Inflammatory macrophage (primary cell): ENCODE measurements at regions not wholly inside any gene's neighbourhood (a gene's known extent, or its start where the extent isn't known, plus 50 kb on each side); places are given as distances from the start of the nearest gene placed in this dataset.

Experiments
- DNase-seq, 2 donors: peaks; one replicate each; pipeline ENCODE4 v3.0.0-alpha.2; 2020 to 2022

DNA sequence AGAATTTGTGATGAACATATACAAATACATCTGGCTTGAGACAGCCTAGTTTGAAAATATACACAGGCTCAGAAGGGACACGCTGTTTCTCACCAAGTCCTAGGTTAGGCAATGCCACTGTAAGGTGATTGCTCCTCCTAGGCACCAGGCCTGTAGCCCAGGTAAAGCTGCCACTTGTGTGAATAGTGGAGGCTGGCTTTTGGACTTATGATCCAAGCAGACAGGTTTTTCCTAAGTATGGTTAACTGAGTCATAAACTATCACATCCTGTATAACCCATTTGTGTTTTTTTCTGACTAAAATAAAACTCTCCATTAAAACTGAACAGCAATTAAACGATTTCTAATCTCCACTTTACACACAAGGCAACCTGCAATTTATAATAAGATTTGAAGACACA is 81.0 kb downstream of the SEMA4F start:
- no peak for DNase-seq

DNA sequence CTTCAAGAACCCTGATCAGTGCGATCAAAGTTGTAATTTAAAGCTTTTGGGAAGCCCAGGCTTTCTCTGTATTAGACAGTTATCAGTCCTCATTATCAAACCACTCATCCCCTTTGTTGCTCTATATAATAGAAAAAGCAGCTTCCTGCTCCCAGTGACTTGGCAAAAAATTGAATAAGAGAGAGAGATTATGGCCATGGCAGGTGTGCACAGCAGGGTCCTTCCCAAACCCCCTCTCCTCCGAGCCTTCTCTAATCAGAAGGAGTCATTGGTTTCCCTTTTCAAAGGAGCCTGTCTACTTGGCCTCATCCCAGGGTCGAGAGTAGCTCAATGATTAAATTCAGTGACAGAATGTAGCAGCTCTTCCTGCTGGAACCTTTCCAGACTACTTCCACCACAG is 81.5 kb downstream of the SEMA4F start:
- DNase-seq = no peak

DNA sequence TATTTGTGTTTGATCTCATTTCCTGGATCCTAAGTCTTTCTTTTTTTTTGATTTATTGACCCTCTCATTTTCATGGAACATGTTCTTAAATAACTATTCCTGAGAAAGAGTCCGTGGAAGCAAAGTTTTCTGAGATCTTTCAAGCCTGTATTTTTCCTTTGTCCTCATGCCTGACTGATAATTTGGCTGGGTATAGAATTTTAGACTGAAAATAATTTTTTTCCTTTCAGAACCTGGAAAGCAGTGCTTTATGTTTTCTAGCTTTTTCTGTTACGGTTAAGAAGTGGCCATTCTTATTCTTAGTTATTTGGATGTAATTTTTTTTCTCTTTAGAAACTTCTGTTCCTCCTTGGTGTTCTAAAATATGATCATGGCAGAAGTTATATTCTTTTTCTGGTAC is 82.5 kb downstream of the SEMA4F start:
- no peak for DNase-seq

DNA sequence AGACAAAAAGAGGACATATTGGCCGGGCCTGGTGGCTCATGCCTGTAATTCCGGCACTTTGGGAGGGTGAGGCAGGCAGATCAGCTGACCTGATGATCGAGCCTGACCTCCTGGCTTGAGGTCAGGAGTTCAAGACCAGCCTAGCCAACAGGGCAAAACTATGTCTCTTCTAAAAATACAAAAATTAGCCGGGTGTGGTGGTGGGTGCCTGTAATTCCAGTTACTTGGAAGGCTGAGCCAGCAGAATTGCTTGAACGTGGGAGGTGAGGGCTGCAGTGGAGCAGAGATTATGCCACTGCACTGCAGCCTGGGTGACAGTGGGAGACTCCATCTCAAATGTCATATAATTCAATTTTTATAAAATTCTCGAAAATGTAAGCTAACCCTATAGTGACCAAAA is 84.5 kb downstream of the SEMA4F start:
- no peak for DNase-seq

DNA sequence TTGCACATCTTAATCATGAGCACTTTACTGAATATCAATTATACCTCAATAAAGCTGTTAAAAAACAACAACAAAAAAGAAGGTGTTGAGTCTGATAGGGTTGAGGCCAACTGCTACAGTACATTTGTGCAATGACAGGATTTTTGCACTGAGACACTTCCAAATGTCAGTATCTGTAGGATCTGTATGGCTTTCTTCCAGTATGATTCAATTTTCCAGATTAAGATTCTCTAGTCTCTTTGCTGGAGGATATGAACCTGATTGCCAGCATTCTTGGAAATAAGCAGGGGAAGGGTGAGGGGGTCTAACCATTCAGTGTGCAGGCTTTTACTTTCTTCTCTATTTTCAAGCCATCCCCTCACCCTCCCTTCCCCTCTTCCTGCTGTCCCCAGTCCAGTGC is 85.1 kb downstream of the SEMA4F start:
- DNase-seq = no peak

DNA sequence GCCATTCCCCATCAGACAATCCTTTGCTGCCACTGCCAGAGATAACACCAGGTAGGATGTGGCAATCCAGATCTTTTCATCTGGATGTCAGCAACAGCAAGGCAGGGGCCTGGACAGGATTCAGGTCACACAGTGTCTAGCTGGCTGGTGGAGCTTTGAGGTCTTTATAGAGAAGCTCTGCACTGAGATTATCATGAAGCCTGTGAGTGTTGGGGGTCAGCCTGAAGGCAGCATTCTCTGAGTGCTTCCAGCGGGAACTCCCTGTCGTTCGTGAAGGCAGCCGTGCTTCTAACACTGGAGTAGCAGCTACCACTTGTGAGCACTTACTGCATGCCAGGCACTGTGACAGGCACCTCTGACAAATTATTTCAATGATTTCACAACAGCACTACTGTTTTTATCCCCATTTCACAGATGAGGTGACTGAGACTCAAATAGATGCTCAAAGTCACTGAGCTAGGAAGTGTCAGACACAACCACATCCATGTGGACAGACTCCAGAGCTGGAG is 85.7 kb downstream of the SEMA4F start:
- DNase-seq = no peak

DNA sequence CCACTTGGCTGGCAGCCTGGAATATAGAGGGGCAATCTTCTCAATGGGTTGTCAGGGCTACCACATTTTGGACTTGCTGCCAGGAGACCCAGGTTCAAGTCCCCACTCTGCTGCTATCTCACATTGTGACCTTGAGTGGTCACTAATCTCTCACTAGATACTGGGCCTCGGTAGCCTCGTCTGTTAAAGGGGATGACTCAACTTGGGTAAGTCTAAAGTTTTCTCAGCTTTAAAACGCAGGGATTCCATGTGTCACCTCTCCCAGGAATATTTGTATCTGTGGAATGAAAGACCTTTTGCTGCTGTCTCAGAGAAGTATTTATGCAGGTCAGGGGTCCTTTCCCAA is 86.3 kb downstream of the SEMA4F start:
- DNase-seq = no peak

DNA sequence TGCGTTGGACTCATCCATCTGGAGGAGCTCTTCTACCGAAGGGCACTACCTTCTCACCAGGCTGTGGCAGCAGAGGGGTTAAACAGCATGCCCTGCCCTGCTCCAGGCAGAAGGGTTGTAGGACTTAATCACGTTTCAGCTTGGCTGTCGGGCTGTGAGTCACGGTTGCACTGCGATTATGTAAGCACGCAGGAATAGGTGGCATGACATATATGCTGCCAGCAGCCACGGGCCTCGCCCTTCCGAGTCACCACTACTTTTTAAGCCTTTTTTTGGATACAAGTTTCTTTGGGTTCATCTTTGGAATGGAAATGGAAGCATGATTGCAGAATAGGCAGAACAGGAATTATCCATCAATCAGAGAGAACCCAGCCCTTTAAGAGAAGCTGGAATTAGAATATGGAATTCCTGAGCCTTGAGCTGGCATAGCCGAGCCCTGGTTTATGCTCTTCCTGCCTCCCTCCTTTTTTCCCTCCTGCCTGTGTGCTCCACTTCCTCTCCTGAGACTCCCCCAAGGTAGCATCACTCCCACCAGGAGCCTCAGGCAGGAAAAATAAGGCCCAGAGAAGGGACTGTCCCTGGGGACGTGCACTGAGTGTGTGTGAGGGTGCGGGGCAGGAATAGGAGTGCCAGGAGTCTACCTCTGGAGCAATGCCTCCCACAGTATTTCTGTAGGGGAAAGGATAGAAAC is 86.8 kb downstream of the SEMA4F start:
- DNase-seq = peak; percentile 90 to 91

DNA sequence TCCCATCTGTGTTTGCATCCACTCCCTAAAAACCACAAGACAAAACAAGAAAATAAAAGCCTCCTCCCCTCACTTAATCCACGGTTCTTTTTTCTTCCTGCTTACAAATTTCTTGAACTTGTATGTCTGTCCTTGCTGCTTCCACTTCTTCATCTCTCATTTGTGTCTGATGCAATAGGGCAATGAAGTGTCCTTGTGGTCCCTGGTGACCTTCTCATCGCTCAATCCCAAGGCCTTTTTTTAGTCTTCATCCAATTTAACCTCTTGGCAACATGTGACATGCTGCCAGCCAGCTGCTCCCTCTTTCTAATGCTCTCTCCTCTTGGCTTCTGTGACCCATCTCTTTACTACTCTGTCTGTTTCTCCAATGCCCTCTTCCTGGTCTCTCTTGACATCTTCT is 87.6 kb downstream of the SEMA4F start:
- peak; percentile 46 to 61 for DNase-seq

DNA sequence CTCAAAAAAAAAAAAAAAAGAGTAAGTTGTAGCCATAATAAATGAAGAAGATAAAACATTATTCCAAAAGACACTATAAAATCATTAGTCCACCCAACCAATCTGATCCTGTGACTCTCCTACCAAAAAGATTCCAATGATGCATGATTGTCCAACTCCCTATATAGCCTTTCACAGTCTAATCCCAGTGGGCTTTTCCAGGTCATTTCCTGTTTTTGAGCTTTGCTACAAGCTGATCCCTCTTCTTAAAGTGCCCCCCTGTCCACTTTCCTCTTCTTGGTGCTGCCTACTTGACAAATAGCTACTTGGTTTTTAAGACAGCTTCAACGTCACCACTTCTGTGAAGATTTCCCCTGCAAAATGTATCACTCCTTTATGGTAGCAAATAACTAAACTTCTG is 88.4 kb downstream of the SEMA4F start:
- no peak for DNase-seq

DNA sequence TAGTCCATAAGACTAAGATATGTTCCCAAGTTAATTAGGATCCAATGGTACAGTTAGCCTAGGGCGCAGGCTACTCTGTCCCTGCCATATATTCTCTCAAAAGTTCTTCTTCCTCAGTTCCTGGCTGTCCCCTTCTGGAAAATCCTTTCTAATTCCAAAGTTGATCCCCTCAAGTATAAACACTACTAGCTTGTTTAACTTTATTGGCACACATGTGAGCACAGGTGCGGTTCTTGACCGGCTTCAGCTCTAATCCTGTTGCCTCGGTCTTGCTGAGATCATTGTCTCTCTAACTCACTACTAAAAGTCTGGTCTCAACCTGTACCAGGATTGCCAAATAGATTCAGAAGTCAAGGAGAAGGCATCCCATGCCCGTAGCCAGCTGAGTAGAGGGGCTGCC is 89.0 kb downstream of the SEMA4F start:
- no peak for DNase-seq

DNA sequence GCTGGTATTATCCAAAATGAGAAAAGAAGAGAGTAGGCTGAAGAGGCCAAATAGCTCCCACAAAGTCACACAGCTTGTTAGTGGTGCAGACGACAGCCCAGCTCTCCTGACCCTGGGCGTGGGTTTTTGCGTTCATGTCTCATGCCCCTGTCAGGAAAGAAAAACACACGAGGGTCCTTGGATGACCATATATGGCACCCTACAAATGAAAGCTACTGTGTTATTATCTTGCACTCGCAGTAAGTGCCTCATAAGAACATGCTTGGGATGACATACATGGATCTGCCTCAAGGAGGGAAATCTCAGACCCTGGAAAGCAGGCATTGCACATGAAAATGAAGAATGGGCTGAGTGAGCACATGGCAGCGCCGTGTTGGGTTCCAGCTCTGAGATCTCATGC is 89.7 kb downstream of the SEMA4F start:
- no peak for DNase-seq

DNA sequence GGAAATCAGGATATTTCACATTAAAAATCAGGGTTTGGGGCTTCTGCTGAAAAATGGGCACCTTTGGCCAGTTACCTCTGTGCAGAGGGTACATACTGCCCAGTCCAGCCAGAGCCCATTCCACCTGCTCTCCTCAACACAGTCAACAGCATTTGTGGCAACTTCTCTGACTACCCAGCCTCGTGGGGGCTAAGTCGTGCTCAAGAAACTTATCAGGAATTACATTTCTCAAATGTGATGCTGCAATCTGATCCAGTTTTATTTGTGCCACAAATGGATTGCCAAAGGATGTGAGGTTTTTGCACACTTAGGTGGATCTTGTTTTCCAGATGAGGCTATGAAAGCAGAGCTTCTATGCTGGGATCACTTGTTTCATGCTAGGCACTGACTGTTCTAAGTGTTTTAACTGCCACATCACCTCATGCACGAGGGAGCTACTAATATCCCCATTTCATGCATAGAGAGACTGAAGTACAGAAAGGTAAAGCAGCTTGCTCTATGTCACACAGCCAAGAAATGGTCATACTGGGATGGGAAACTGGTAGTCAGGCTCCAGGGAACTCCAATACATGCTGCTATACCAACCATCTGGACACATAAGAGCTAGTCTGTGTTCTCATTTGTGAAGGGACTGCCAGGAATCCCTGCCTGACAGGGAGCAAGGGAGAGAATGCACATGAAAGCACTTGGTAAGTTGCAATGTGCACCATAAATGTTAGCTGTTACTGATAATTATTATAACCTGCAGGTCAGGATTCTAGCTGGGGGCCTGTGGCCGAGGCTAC is 89.0 kb upstream of the HK2 start:
- DNase-seq = no peak

DNA sequence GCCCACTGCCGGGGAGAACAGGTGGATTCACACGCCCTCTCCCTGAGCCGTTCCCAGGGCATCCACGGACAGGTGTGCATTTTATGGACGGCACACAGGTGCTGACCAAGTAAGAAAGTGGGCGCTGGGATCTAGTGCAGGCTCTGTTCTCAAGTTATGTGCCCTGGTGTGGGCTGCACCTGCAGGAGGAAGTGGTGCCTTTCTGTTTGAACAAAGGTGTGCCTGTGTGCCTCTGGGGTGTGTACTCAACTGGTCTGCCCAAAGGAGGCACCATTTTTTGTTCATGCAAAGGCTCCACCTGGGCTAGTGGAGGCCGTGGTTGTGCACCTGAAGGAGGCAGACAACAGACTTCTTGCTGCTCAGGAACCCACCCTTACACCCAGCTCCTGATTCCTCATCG is 88.2 kb upstream of the HK2 start:
- DNase-seq = no peak

DNA sequence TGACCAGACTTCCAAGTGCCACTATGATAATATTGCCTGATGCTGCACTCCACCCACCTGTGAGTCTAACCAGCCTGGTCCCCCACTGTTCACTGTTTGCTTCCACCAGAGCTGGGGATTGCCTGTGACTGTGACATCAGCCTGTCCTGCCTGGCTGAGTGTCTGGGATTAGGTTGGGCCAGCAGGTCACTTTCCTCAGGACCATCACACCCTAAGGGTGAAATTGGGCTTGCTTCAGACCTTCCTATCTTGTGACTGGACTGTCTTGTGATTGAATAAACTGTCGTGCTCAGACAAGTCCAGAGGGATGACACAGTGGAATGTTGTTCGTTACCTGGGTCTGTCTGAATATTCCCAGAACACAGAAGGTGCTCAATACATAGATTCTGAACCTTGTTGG is 87.4 kb upstream of the HK2 start:
- DNase-seq = peak; percentile 46 to 69

DNA sequence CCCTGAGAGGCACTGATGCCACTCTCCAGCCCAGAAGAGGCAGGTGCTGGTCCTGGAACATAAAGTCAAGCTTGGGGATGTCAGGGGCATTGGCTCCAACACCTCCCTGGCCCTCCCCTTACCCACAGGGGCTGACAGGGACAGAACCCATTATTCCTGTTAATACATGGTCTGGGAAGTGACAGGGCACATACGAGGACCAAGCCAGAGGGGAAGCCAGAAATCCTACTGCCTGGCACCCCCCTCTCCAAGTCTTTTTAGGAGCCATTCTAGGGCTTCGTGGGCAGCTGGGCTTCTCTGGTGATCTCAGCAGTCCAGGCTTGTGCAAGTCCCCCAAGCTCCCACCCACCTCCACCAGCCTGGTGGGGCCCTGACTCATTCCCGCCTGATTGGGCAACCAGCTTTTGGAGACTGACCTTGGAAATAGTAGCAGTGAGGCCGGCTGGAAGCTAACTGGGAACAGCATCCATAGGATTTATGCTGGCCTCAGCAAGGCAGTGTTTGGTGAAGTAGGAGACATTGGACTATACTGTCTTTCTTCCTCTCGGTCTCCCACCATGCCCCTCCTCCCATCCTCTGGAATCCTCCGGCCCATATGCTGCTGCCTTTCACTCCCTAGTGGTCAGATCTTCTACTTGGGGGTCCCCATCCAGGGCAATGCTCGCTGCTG is 86.4 kb upstream of the HK2 start:
- DNase-seq = peak; percentile 86 to 95

DNA sequence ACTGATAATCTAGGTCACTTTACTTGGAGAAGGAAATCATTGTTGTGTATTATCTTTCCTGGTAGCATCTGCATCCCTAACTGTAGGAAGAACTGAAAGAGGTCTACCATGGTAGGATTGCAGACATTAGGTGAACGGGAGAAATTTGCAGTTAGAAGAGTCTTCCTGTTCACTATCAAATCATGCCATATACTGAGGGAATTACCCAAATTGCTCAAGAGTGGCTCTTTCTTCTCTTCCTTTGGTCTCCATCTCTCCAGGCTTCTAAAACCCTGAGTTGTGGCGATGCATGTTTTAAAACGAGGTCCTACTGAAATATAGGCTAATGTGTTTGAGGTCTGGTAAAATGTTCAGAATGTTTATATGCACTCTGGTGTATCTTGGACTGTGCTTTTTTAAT is 85.3 kb upstream of the HK2 start:
- DNase-seq = no peak

DNA sequence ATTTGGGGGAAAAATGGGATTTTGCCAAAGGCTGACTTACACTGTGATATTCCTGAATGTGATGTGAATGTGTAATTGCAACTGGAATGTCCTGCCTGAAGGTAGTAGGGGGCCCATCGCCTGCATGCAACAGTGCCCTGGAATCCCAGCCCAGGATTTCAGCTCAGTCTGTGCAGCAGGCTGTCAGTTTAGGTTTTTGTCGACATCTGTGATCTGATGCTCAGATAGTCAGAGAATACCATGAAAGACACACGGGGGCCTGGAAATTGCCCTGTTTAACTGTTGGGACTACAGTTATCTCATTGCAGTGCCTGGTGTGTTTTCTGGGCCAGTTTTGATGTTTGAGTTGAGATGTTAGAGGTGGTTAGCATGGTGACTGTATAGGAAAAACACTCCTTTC is 84.5 kb upstream of the HK2 start:
- no peak for DNase-seq

DNA sequence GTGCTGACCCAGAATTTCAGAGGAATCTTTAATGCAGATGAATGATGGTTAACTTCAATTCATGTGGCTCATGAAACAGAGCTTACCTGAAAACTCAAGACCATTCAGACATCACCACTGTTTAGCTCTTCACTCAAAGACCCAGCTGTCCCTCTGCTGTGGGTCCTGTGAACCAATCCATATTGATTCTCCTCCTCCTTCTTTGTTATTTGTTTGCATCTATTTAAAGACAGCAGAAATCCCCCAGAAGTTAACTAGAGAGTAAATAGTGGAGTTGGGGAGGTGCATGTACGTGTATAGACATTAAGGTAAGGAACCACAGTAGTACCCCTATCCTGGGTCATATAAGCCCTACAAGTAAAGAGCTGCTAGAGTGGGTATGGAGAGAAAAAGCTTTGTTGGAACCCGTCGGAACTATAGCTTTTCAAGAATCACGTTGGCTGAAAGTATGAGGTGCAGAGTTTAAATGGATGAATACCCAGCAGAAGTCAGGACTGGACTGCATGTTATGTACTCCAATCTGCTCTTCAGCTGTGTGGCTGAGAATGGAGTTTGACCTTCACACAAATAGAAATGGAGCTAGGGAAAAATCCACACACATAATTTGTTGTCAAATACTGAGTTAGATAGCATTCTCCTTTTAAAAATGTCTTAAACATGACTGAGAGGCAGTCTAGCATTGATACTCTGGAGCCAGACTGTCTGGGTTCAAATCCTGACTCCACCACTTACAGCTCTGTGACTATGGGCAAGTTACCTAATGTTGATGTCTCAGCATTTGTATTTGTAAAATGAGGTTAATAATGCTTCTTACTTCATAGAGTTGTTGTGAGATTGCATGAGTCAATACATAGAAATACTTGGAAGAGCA is 81.7 kb upstream of the HK2 start:
- peak in 1 of 2 donors; percentile 54 for DNase-seq

DNA sequence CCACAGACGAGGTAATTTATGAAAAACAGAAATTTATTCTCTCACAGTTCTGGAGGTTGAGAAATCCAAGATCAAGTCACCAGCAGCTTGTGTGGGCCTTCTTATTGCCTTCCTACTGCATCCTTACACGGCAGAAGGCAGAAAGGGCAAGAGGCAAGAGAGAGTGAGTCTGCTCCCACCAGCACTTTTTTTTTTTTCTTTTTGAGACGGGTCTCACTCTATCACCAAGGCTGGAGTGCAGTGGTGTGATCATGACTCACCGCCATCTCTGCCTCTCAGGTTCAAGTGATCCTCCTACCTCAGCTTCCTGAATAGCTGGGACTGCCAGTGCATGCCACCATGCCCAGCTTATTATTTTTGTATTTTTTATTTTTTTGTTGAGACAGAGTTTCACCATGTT is 78.5 kb upstream of the HK2 start:
- DNase-seq = peak; percentile 78 to 88

DNA sequence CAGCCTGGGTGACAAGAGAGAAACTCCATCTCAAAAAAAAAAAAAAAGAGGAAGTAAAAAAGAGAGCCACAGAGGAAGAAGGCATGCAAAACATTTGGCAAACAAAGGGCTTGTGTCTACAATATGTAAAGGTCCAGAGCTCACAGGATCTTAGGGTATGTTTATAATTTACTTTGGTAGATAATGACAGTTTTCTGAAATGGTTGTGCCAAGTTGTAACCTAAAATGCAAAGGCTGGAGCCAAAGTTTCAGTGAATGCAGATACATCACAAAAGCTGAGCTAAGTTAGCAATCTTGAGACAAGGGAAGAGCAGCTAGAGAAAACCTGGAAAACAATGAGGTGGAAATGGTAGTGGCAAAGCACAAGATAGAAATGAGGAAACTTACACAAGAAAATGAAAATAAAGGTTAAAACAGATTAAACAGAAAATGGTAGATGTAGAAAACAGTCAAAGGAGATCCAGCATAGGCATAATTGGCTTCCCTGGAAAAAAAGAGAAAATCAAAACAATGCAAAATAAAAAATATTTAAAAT is 77.5 kb upstream of the HK2 start:
- peak; percentile 44 to 56 for DNase-seq

DNA sequence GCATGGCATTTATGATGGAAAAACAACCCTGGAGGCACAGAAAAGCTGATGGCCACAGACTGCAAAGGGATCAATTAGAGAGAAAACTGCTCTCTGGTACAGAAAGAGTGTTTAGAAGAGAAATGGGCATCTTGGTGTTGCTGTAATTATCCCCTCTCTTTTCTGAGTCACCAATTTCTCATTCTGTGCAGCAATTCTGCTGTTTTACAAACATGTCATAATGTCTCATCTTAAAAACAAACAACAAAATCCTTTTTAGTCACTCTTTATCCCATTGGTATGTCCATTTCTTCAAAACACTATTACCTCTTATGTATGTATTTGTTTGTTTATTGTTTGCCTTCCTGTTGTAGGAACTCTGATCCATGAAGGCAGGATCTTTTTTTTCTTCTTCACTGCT is 73.9 kb upstream of the HK2 start:
- no peak for DNase-seq
